ENCODE measurements at regions not wholly inside any gene's neighbourhood (a gene's known extent, or its start where the extent isn't known, plus 50 kb on each side); places are given as distances from the start of the nearest gene placed in this dataset.
"Not testable (repeated sequence)": the region's sequence is repeated elsewhere in the genome, so short reads cannot be mapped to it uniquely, and the experiment has no call there.

- DNase-seq (ENCODE audit: low read depth, low spot score) (no peak), FAIRE-seq (peak; percentile 44)
- Histone ChIP-seq H3K27me3 (ENCODE audit: control insufficient read depth, extremely low read depth, insufficient read depth, low read length) (no peaks in the 10 kb centered on the region), H3K36me3 (ENCODE audit: control insufficient read depth in 2 of 2, extremely low read depth in 1 of 2, insufficient read depth in 2 of 2, low read length in 2 of 2) (peaks cover 0 to 6% of the 10 kb centered on the region in 2 experiments), H4K20me1 (ENCODE audit: control insufficient read depth, extremely low read depth, insufficient read depth, low read length) (no peaks in the 10 kb centered on the region), H3K4me2 (ENCODE audit: control insufficient read depth, extremely low read depth, insufficient read depth, low read depth, low read length) (peak overlapping the region; percentile 90), H3K9me3 (ENCODE audit: control insufficient read depth, low read depth, low read length) (no peaks in the 10 kb centered on the region), H2AFZ (ENCODE audit: control insufficient read depth, low read length) (no peak overlapping the region), H3K79me2 (ENCODE audit: control insufficient read depth, insufficient read depth, low read length) (peaks cover 15% of the 10 kb centered on the region), H3K4me1 (ENCODE audit: control insufficient read depth, extremely low read depth, insufficient read depth, low read length) (peaks cover 25% of the 10 kb centered on the region), H3K27ac (ENCODE audit: control insufficient read depth, insufficient read depth, low read length) (peak overlapping the region; percentile 88), H3K9me1 (ENCODE audit: control insufficient read depth, extremely low read depth, insufficient read depth, low read length) (no peaks in the 10 kb centered on the region), H3K9ac (ENCODE audit: control insufficient read depth, extremely low read depth, insufficient read depth, low read length) (peak overlapping the region; percentile 79), H3K4me3 (ENCODE audit: control insufficient read depth in 2 of 3, extremely low read depth in 1 of 3, insufficient read depth in 2 of 3, low read depth in 1 of 3, low read length in 3 of 3) (peak overlapping the region; percentile 38 to 74 (median 45))
- dilution Hi-C loops (cut with MboI; ENCODE audit: extremely low pct_ligation_motif_present, low sequenced_read_pairs): no loop called here
- TF ChIP-seq CTCF (optimal IDR thresholded peaks at IDR 0.05 in 1 of 3, IDR thresholded peaks at IDR 0.05 in 1 of 3, conservative IDR thresholded peaks at IDR 0.05 in 1 of 3; ENCODE audit: extremely low read depth in 1 of 3, insufficient read depth in 2 of 3, low read length in 3 of 3): no peak
- TF ChIP-seq EZH2 (IDR thresholded peaks at IDR 0.05; ENCODE audit: low read length): no peak
Observed at GRCh38 chr13:109271061-109271460, 515.3 kb downstream of the IRS2 start.

DNA sequence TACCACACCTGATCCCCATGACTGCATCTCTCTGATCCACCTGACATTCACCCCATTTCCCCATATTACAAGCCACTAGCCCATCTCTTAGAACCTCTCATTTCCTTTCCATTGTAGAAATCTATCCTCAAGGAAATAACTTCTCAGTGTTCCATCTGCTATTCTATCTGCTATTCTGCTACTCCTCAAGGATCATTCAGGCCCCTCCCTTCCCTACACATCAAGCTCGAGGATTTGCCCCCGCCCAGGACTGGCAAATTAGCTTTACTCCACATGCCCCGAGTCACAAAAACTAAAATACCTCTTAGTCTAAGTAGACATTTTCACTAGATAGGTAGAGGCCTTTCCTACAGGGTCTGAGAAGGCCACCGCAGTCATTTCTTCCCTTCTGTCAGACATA lies 517.0 kb downstream of the IRS2 start:
- dilution Hi-C loops (cut with MboI; ENCODE audit: extremely low pct_ligation_motif_present, low sequenced_read_pairs); H3K9me1 ChIP-seq (ENCODE audit: control insufficient read depth, extremely low read depth, insufficient read depth, low read length); H3K36me3 ChIP-seq (ENCODE audit: control insufficient read depth in 2 of 2, extremely low read depth in 1 of 2, insufficient read depth in 2 of 2, low read length in 2 of 2); H3K9ac ChIP-seq (ENCODE audit: control insufficient read depth, extremely low read depth, insufficient read depth, low read length); H3K27me3 ChIP-seq (ENCODE audit: control insufficient read depth, extremely low read depth, insufficient read depth, low read length); H3K9me3 ChIP-seq (ENCODE audit: control insufficient read depth, low read depth, low read length); H4K20me1 ChIP-seq (ENCODE audit: control insufficient read depth, extremely low read depth, insufficient read depth, low read length); DNase-seq (ENCODE audit: low read depth, low spot score); FAIRE-seq; H2AFZ ChIP-seq (ENCODE audit: control insufficient read depth, low read length): not testable (repeated sequence)
- peaks cover 18% of the 10 kb centered on the region for H3K79me2 ChIP-seq (ENCODE audit: control insufficient read depth, insufficient read depth, low read length)
- H3K4me2 ChIP-seq (ENCODE audit: control insufficient read depth, extremely low read depth, insufficient read depth, low read depth, low read length): peak overlapping the region; percentile 37
- H3K27ac ChIP-seq (ENCODE audit: control insufficient read depth, insufficient read depth, low read length): peak overlapping the region; percentile 31
- H3K4me1 ChIP-seq (ENCODE audit: control insufficient read depth, extremely low read depth, insufficient read depth, low read length): peaks cover 30% of the 10 kb centered on the region
- peak overlapping the region in 1 of 3 experiments; percentile 9 for H3K4me3 ChIP-seq (ENCODE audit: control insufficient read depth in 2 of 3, extremely low read depth in 1 of 3, insufficient read depth in 2 of 3, low read depth in 1 of 3, low read length in 3 of 3)

GRCh38 chr13:109268492-109268891 lies 517.9 kb downstream of the IRS2 start:
- H3K9me3 ChIP-seq (ENCODE audit: control insufficient read depth, low read depth, low read length); FAIRE-seq; H4K20me1 ChIP-seq (ENCODE audit: control insufficient read depth, extremely low read depth, insufficient read depth, low read length); H2AFZ ChIP-seq (ENCODE audit: control insufficient read depth, low read length); H3K27me3 ChIP-seq (ENCODE audit: control insufficient read depth, extremely low read depth, insufficient read depth, low read length); H3K9me1 ChIP-seq (ENCODE audit: control insufficient read depth, extremely low read depth, insufficient read depth, low read length); H3K36me3 ChIP-seq (ENCODE audit: control insufficient read depth in 2 of 2, extremely low read depth in 1 of 2, insufficient read depth in 2 of 2, low read length in 2 of 2); dilution Hi-C loops (cut with MboI; ENCODE audit: extremely low pct_ligation_motif_present, low sequenced_read_pairs); DNase-seq (ENCODE audit: low read depth, low spot score): not testable (repeated sequence)
- peaks cover 36% of the 10 kb centered on the region for H3K4me1 ChIP-seq (ENCODE audit: control insufficient read depth, extremely low read depth, insufficient read depth, low read length)
- peak overlapping the region; percentile 25 to 42 (median 40) for H3K4me3 ChIP-seq (ENCODE audit: control insufficient read depth in 2 of 3, extremely low read depth in 1 of 3, insufficient read depth in 2 of 3, low read depth in 1 of 3, low read length in 3 of 3)
- peaks cover 17% of the 10 kb centered on the region for H3K79me2 ChIP-seq (ENCODE audit: control insufficient read depth, insufficient read depth, low read length)
- H3K27ac ChIP-seq (ENCODE audit: control insufficient read depth, insufficient read depth, low read length): peak overlapping the region; percentile 36
- peak overlapping the region; percentile 69 for H3K9ac ChIP-seq (ENCODE audit: control insufficient read depth, extremely low read depth, insufficient read depth, low read length)
- peak overlapping the region; percentile 32 for H3K4me2 ChIP-seq (ENCODE audit: control insufficient read depth, extremely low read depth, insufficient read depth, low read depth, low read length)

GRCh38 chr13:109267400-109267799 lies 519.0 kb downstream of the IRS2 start:
- H3K79me2 ChIP-seq (ENCODE audit: control insufficient read depth, insufficient read depth, low read length): peaks cover 11% of the 10 kb centered on the region
- dilution Hi-C loops (cut with MboI; ENCODE audit: extremely low pct_ligation_motif_present, low sequenced_read_pairs); H3K27me3 ChIP-seq (ENCODE audit: control insufficient read depth, extremely low read depth, insufficient read depth, low read length); H4K20me1 ChIP-seq (ENCODE audit: control insufficient read depth, extremely low read depth, insufficient read depth, low read length); H3K9me1 ChIP-seq (ENCODE audit: control insufficient read depth, extremely low read depth, insufficient read depth, low read length); H3K9me3 ChIP-seq (ENCODE audit: control insufficient read depth, low read depth, low read length); H3K36me3 ChIP-seq (ENCODE audit: control insufficient read depth in 2 of 2, extremely low read depth in 1 of 2, insufficient read depth in 2 of 2, low read length in 2 of 2); DNase-seq (ENCODE audit: low read depth, low spot score); FAIRE-seq; H2AFZ ChIP-seq (ENCODE audit: control insufficient read depth, low read length): not testable (repeated sequence)
- peaks cover 26% of the 10 kb centered on the region for H3K4me1 ChIP-seq (ENCODE audit: control insufficient read depth, extremely low read depth, insufficient read depth, low read length)
- H3K9ac ChIP-seq (ENCODE audit: control insufficient read depth, extremely low read depth, insufficient read depth, low read length): peak overlapping the region; percentile 69
- H3K27ac ChIP-seq (ENCODE audit: control insufficient read depth, insufficient read depth, low read length): peak overlapping the region; percentile 58
- peak overlapping the region; percentile 45 for H3K4me2 ChIP-seq (ENCODE audit: control insufficient read depth, extremely low read depth, insufficient read depth, low read depth, low read length)
- H3K4me3 ChIP-seq (ENCODE audit: control insufficient read depth in 2 of 3, extremely low read depth in 1 of 3, insufficient read depth in 2 of 3, low read depth in 1 of 3, low read length in 3 of 3): peak overlapping the region; percentile 25 to 51 (median 40)
